CD14-positive monocyte (primary cell): ENCODE measurements at regions not wholly inside any gene's neighbourhood (a gene's known extent, or its start where the extent isn't known, plus 50 kb on each side); places are given as distances from the start of the nearest gene placed in this dataset.
"Not testable (repeated sequence)": the region's sequence is repeated elsewhere in the genome, so short reads cannot be mapped to it uniquely, and the experiment has no call there.

Experiments
- DNase-seq, 3 donors: peaks; one replicate each; pipeline ENCODE4 v3.0.0-alpha.2; 2011 to 2022
- H2AFZ ChIP-seq: 2 replicates; pipeline ENCODE4 v1.6.0; 2012; ENCODE audit warnings: mild to moderate bottlenecking, low read depth, low read length, inconsistent platforms; ENCODE audit not compliant: insufficient read depth, poor library complexity, severe bottlenecking
- H3K27ac ChIP-seq, 2 donors: 1 replicate in 1 of 2; 2 replicates in 1 of 2; pipeline ENCODE4 v1.5.1; 2012 to 2013; ENCODE audit warnings: low read length in 2 of 2, control low read depth in 1 of 2, inconsistent platforms in 1 of 2, low read depth in 1 of 2, mild to moderate bottlenecking in 1 of 2
- H3K27me3 ChIP-seq, 2 donors: one replicate each; pipeline versions ENCODE4 v1.6.0 to v1.6.1; 2011 to 2013; ENCODE audit warnings: low read length in 2 of 2; ENCODE audit not compliant: control insufficient read depth in 2 of 2, insufficient read depth in 2 of 2
- H3K36me3 ChIP-seq, 2 donors: replicated peaks in 1 of 2; 1 replicate in 1 of 2; 2 replicates in 1 of 2; pipeline versions ENCODE4 v1.5.1 to v1.6.1; 2012 to 2013; ENCODE audit warnings: low read length in 2 of 2, control low read depth in 1 of 2, inconsistent platforms in 1 of 2, mild to moderate bottlenecking in 1 of 2; ENCODE audit not compliant: insufficient read depth in 2 of 2, control insufficient read depth in 1 of 2
- H3K4me1 ChIP-seq, 2 donors: 1 replicate in 1 of 2; 2 replicates in 1 of 2; pipeline versions ENCODE4 v1.5.1 to v1.6.1; 2012 to 2013; ENCODE audit warnings: low read length in 2 of 2, control low read depth in 1 of 2, inconsistent platforms in 1 of 2, mild to moderate bottlenecking in 1 of 2, moderate library complexity in 1 of 2; ENCODE audit not compliant: insufficient read depth in 2 of 2, control insufficient read depth in 1 of 2
- H3K4me2 ChIP-seq: replicated peaks from 2 replicates; pipeline ENCODE3; 2012; ENCODE audit warnings: low read length, moderate library complexity, mild to moderate bottlenecking; ENCODE audit not compliant: poor library complexity, severe bottlenecking; ENCODE audit errors: extremely low read depth
- H3K4me3 ChIP-seq, 3 experiments: fragments of 200-600 bp in 1 of 3; sonication (generic) in 1 of 3; replicated peaks in 1 of 3; 1 replicate in 2 of 3; 2 replicates in 1 of 3; pipeline ENCODE4 v1.5.1; 2011 to 2013; ENCODE audit warnings: low read length in 3 of 3, mild to moderate bottlenecking in 3 of 3, control low read depth in 2 of 3, low read depth in 2 of 3, inconsistent platforms in 1 of 3, moderate library complexity in 1 of 3
- H3K79me2 ChIP-seq: 2 replicates; pipeline ENCODE4 v1.6.0; 2012; ENCODE audit warnings: mild to moderate bottlenecking, control low read depth, inconsistent platforms, low read length, moderate library complexity; ENCODE audit not compliant: insufficient read depth
- H3K9ac ChIP-seq: 2 replicates; pipeline ENCODE4 v1.6.0; 2017; ENCODE audit warnings: low read length, mild to moderate bottlenecking; ENCODE audit not compliant: insufficient read depth, poor library complexity, severe bottlenecking
- H3K9me3 ChIP-seq, 2 donors: replicated peaks in 1 of 2; 1 replicate in 1 of 2; 2 replicates in 1 of 2; pipeline versions ENCODE4 v1.5.1 to v1.6.1; 2012 to 2013; ENCODE audit warnings: low read length in 2 of 2, control low read depth in 1 of 2; ENCODE audit not compliant: control insufficient read depth in 1 of 2, insufficient read depth in 1 of 2
- H4K20me1 ChIP-seq: 2 replicates; pipeline ENCODE4 v1.6.0; 2012; ENCODE audit warnings: mild to moderate bottlenecking, low read length, control low read depth, moderate library complexity; ENCODE audit not compliant: insufficient read depth
- H3K27ac Mint-ChIP-seq, 7 donors: one replicate each; pipeline ENCODE4 v1.8.0; 2020; ENCODE audit warnings: mild to moderate bottlenecking in 7 of 7, mixed read lengths in 7 of 7, moderate library complexity in 6 of 7, inconsistent platforms in 2 of 7
- H3K27me3 Mint-ChIP-seq, 3 donors: one replicate each; pipeline ENCODE4 v1.8.0; 2021 to 2022; ENCODE audit warnings: low read depth in 3 of 3, mild to moderate bottlenecking in 3 of 3, mixed read lengths in 3 of 3, moderate library complexity in 3 of 3, inconsistent platforms in 1 of 3
- H3K36me3 Mint-ChIP-seq, 2 donors: one replicate each; pipeline ENCODE4 v1.8.0; 2020; ENCODE audit warnings: mixed read lengths in 2 of 2, inconsistent platforms in 1 of 2, mild to moderate bottlenecking in 1 of 2
- H3K4me1 Mint-ChIP-seq: one replicate; pipeline ENCODE4 v1.8.0; 2020; ENCODE audit warnings: mild to moderate bottlenecking, mixed read lengths
- H3K4me3 Mint-ChIP-seq, 2 donors: one replicate each; pipeline ENCODE4 v1.8.0; 2020; ENCODE audit warnings: mild to moderate bottlenecking in 2 of 2, mixed read lengths in 2 of 2, moderate library complexity in 1 of 2
- H3K9me3 Mint-ChIP-seq, 7 donors: one replicate each; pipeline ENCODE4 v1.8.0; 2020 to 2022; ENCODE audit warnings: mixed read lengths in 7 of 7, mild to moderate bottlenecking in 6 of 7, moderate library complexity in 6 of 7, inconsistent platforms in 2 of 7
- CTCF ChIP-seq: fragments of 200-600 bp; IDR thresholded peaks from one replicate; pipeline ENCODE4 v1.8.0; 2022; ENCODE audit warnings: antibody characterized with exemption, mild to moderate bottlenecking
- WGBS: methylation state at CpG from one replicate; pipeline ENCODE4 v1.1.5; 2013; ENCODE audit warnings: missing lambda C conversion rate; ENCODE audit not compliant: insufficient coverage; 5-methylcytosine and 5-hydroxymethylcytosine counted together
- intact Hi-C, 2 donors: fragments of 100-400 bp; cut with micrococcal nuclease; formaldehyde crosslinking; loops; one replicate each; pipeline versions ENCODE4 v1.15.0 to v1.15.1; 2023

GRCh38 chr5:92283521-92283920, 900.4 kb upstream of the ARRDC3 start:
- H2AFZ ChIP-seq: no peak overlapping the region
- no peak for DNase-seq
- no peak overlapping the region for H3K9ac ChIP-seq
- H3K4me1 ChIP-seq: no peaks in the 10 kb centered on the region
- H3K4me1 Mint-ChIP-seq: no peaks in the 10 kb centered on the region
- H3K9me3 Mint-ChIP-seq: peaks cover 0 to 22% (median 9%) of the 10 kb centered on the region in 7 donors
- no peaks in the 10 kb centered on the region for H3K36me3 ChIP-seq
- no peaks in the 10 kb centered on the region for H3K36me3 Mint-ChIP-seq
- TF ChIP-seq CTCF: no peak
- H3K27ac Mint-ChIP-seq: no peak overlapping the region
- intact Hi-C loops: no loop called here
- H3K79me2 ChIP-seq: no peaks in the 10 kb centered on the region
- no peak overlapping the region for H3K4me2 ChIP-seq
- H3K27ac ChIP-seq: no peak overlapping the region
- H3K27me3 Mint-ChIP-seq: peaks cover 0 to 1% (median 0%) of the 10 kb centered on the region in 3 donors
- 100% methylated on average over 1 of the region's 2 CpGs for WGBS
- no peaks in the 10 kb centered on the region for H3K27me3 ChIP-seq
- H3K9me3 ChIP-seq: peaks cover 0 to 15% of the 10 kb centered on the region in 2 donors
- H3K4me3 Mint-ChIP-seq: no peak overlapping the region
- no peaks in the 10 kb centered on the region for H4K20me1 ChIP-seq
- H3K4me3 ChIP-seq: no peak overlapping the region

DNA sequence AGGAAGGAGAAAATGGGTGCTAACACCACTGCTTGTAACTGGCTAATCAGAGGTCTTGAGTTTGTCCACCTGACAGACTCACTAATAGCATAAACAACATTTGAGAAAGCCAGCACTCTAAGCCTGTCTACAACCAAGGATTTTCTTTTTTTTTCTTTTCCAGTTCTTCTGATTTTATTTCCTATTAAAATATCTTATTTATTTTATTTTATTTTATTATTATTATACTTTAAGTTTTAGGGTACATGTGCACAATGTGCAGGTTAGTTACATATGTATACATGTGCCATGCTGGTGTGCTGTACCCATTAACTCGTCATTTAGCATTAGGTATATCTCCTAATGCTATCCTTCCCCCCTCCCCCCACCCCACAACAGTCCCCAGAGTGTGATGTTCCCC, 888.6 kb upstream of the ARRDC3 start:
- peaks cover 6 to 18% (median 10%) of the 10 kb centered on the region in 7 donors for H3K9me3 Mint-ChIP-seq
- H3K79me2 ChIP-seq, H3K27ac ChIP-seq, H3K27me3 ChIP-seq, H3K4me3 Mint-ChIP-seq, H3K36me3 ChIP-seq, H3K27me3 Mint-ChIP-seq, H2AFZ ChIP-seq, H3K4me2 ChIP-seq, H3K4me3 ChIP-seq, H3K36me3 Mint-ChIP-seq, H3K27ac Mint-ChIP-seq, H3K9ac ChIP-seq, DNase-seq, H3K4me1 Mint-ChIP-seq, H3K4me1 ChIP-seq, intact Hi-C loops, H4K20me1 ChIP-seq: not testable (repeated sequence)
- no CpG with 5 or more reads among the region's 1 CpG for WGBS
- H3K9me3 ChIP-seq: peaks cover 22% of the 10 kb centered on the region in 2 donors
